Prostate gland (tissue), 2 donors: ENCODE measurements at regions not wholly inside any gene's neighbourhood (a gene's known extent, or its start where the extent isn't known, plus 50 kb on each side); places are given as distances from the start of the nearest gene placed in this dataset.

Experiments used
- DNase-seq: peaks from one replicate; pipeline ENCODE4 v3.0.0-alpha.2; 2019; ENCODE audit warnings: low spot score
- H3K27ac ChIP-seq, 2 donors: fragments of 200-600 bp; sonication (generic); 2 replicates each; pipeline ENCODE4 v1.5.1; 2017 to 2019
- H3K27me3 ChIP-seq: fragments of 200-600 bp; sonication (generic); replicated peaks from 2 replicates; pipeline ENCODE4 v1.5.1; 2019; ENCODE audit not compliant: insufficient read depth
- H3K36me3 ChIP-seq, 2 donors: fragments of 200-600 bp; sonication (generic); 1 replicate in 1 of 2; 2 replicates in 1 of 2; pipeline versions ENCODE4 v1.5.1 to v1.8.1; 2017 to 2019
- H3K4me1 ChIP-seq: fragments of 200-600 bp; sonication (generic); replicated peaks from 2 replicates; pipeline ENCODE4 v1.5.1; 2019
- H3K4me3 ChIP-seq, 2 donors: fragments of 200-600 bp; sonication (generic); 2 replicates each; pipeline ENCODE4 v1.5.1; 2017 to 2019
- H3K9me3 ChIP-seq: fragments of 200-600 bp; sonication (generic); 2 replicates; pipeline ENCODE4 v1.5.1; 2017
- CTCF ChIP-seq, 4 experiments: fragments of 200-600 bp in 2 of 4; fragments of 450-650 bp in 2 of 4; sonication (generic) in 2 of 4; IDR thresholded peaks; 1 replicate in 3 of 4; 2 replicates in 1 of 4; pipeline ENCODE4 v1.5.1; 2016 to 2019; ENCODE audit warnings: antibody characterized with exemption in 4 of 4, mild to moderate bottlenecking in 2 of 4, moderate library complexity in 2 of 4
- POLR2A ChIP-seq: fragments of 450-650 bp; IDR thresholded peaks from one replicate; pipeline ENCODE4 v1.6.1; 2016; ENCODE audit warnings: antibody characterized with exemption, mild to moderate bottlenecking
- POLR2AphosphoS5 ChIP-seq: sonication (generic); formaldehyde crosslinking; IDR thresholded peaks from one replicate; pipeline ENCODE4 v1.6.1; 2017; ENCODE audit warnings: antibody characterized with exemption
- WGBS: methylation state at CpG from one replicate; pipeline ENCODE4 v1.1.5; 2018; 5-methylcytosine and 5-hydroxymethylcytosine counted together
- intact Hi-C: fragments of 100-400 bp; cut with DNase I; formaldehyde crosslinking; loops from one replicate; pipeline ENCODE4 v1.14.2; 2022

- Histone ChIP-seq H3K4me3 (no peak overlapping the region), H3K27ac (no peak overlapping the region), H3K4me1 (no peaks in the 10 kb centered on the region), H3K9me3 (no peaks in the 10 kb centered on the region), H3K36me3 (no peaks in the 10 kb centered on the region), H3K27me3 (no peaks in the 10 kb centered on the region)
- intact Hi-C loops, result no loop called here
- no peak for TF ChIP-seq POLR2AphosphoS5
- TF ChIP-seq POLR2A, result no peak
- TF ChIP-seq CTCF (IDR thresholded peaks at IDR 0.05), result no peak
- no peak for DNase-seq
- 89% methylated on average over 13 of the region's 13 CpGs for WGBS
Observed at GRCh38 chr13:105272660-105273631, 1262.5 kb downstream of the EFNB2 start.

- WGBS, result 75% methylated on average over 2 of the region's 2 CpGs
- H3K27ac ChIP-seq, result no peak overlapping the region
- H3K27me3 ChIP-seq, result no peaks in the 10 kb centered on the region
- no peak for DNase-seq
- no peaks in the 10 kb centered on the region for H3K4me1 ChIP-seq
- H3K9me3 ChIP-seq, result no peaks in the 10 kb centered on the region
- H3K36me3 ChIP-seq, result no peaks in the 10 kb centered on the region
- intact Hi-C loops, result no loop called here
- TF ChIP-seq POLR2A (no peak), POLR2AphosphoS5 (no peak), CTCF (IDR thresholded peaks at IDR 0.05) (no peak)
- H3K4me3 ChIP-seq, result no peak overlapping the region
Observed at GRCh38 chr13:105266615-105267014, 1268.8 kb downstream of the EFNB2 start.

- H3K4me1 ChIP-seq, result no peaks in the 10 kb centered on the region
- intact Hi-C loops, result no loop called here
- H3K27ac ChIP-seq, result no peak overlapping the region
- H3K27me3 ChIP-seq, result no peaks in the 10 kb centered on the region
- H3K9me3 ChIP-seq, result no peaks in the 10 kb centered on the region
- DNase-seq, result no peak
- H3K36me3 ChIP-seq, result no peaks in the 10 kb centered on the region
- no peak for TF ChIP-seq CTCF (IDR thresholded peaks at IDR 0.05)
- H3K4me3 ChIP-seq, result no peak overlapping the region
- WGBS, result 73% methylated on average over 2 of the region's 2 CpGs
Observed at GRCh38 chr13:105262579-105262978, 1272.9 kb downstream of the EFNB2 start.

- 85% methylated on average over 6 of the region's 6 CpGs for WGBS
Observed at GRCh38 chr13:105259426-105259825, 1276.0 kb downstream of the EFNB2 start.

More at GRCh38 chr13:105259426-105259825, 1276.0 kb downstream of the EFNB2 start:
- H3K27ac ChIP-seq, result no peak overlapping the region
- intact Hi-C loops, result no loop called here
- no peak for DNase-seq
- H3K27me3 ChIP-seq, result no peaks in the 10 kb centered on the region
- no peak overlapping the region for H3K4me3 ChIP-seq
- no peaks in the 10 kb centered on the region for H3K4me1 ChIP-seq
- H3K9me3 ChIP-seq, result no peaks in the 10 kb centered on the region
- TF ChIP-seq POLR2A (no peak), POLR2AphosphoS5 (no peak), CTCF (IDR thresholded peaks at IDR 0.05) (no peak)
- no peaks in the 10 kb centered on the region for H3K36me3 ChIP-seq
